HG02642 (cell line): ENCODE measurements at regions not wholly inside any gene's neighbourhood (a gene's known extent, or its start where the extent isn't known, plus 50 kb on each side); places are given as distances from the start of the nearest gene placed in this dataset.

Experiments used
- ATAC-seq: cut with Tn5 transposase; IDR thresholded peaks from one replicate; pipeline ENCODE4 v1.9.1; 2021; ENCODE audit warnings: mild to moderate bottlenecking; ENCODE audit not compliant: unreplicated experiment, poor library complexity

GRCh38 chr1:193706766-193707165 is 520.4 kb upstream of the B3GALT2 start:
- no peak for ATAC-seq

GRCh38 chr1:193705554-193705981 is 519.2 kb upstream of the B3GALT2 start:
- no peak for ATAC-seq

GRCh38 chr1:193703655-193704054 is 517.2 kb upstream of the B3GALT2 start:
- no peak for ATAC-seq

GRCh38 chr1:193703121-193703520 is 516.7 kb upstream of the B3GALT2 start:
- ATAC-seq: no peak

GRCh38 chr1:193701759-193702158 is 515.3 kb upstream of the B3GALT2 start:
- no peak for ATAC-seq

GRCh38 chr1:193700710-193701355 is 514.4 kb upstream of the B3GALT2 start:
- no peak for ATAC-seq

GRCh38 chr1:193699261-193699660 is 512.8 kb upstream of the B3GALT2 start:
- no peak for ATAC-seq

GRCh38 chr1:193697776-193698175 is 511.4 kb upstream of the B3GALT2 start:
- no peak for ATAC-seq

- ATAC-seq: no peak
These were observed 510.8 kb upstream of the B3GALT2 start for GRCh38 chr1:193697115-193697762.

- ATAC-seq: no peak
These were observed 508.3 kb upstream of the B3GALT2 start for GRCh38 chr1:193694741-193695140.

GRCh38 chr1:193685986-193686385 is 499.6 kb upstream of the B3GALT2 start:
- ATAC-seq: no peak

- no peak for ATAC-seq
These were observed 495.0 kb upstream of the B3GALT2 start for GRCh38 chr1:193681422-193681821.

- ATAC-seq: no peak
These were observed 494.5 kb upstream of the B3GALT2 start for GRCh38 chr1:193680924-193681316.

- no peak for ATAC-seq
These were observed 494.0 kb upstream of the B3GALT2 start for GRCh38 chr1:193680247-193680923.

GRCh38 chr1:193677874-193678273 is 491.5 kb upstream of the B3GALT2 start:
- no peak for ATAC-seq

GRCh38 chr1:193676996-193677549 is 490.7 kb upstream of the B3GALT2 start:
- no peak for ATAC-seq

GRCh38 chr1:193674292-193674944 is 488.0 kb upstream of the B3GALT2 start:
- ATAC-seq: no peak

- no peak for ATAC-seq
These were observed 480.2 kb upstream of the B3GALT2 start for GRCh38 chr1:193666485-193667083.

GRCh38 chr1:193663965-193664364 is 477.6 kb upstream of the B3GALT2 start:
- no peak for ATAC-seq

GRCh38 chr1:193662030-193662429 is 475.6 kb upstream of the B3GALT2 start:
- ATAC-seq: no peak
